ENCODE measurements at regions not wholly inside any gene's neighbourhood (a gene's known extent, or its start where the extent isn't known, plus 50 kb on each side); places are given as distances from the start of the nearest gene placed in this dataset.
"Not testable (repeated sequence)": the region's sequence is repeated elsewhere in the genome, so short reads cannot be mapped to it uniquely, and the experiment has no call there.

DNA sequence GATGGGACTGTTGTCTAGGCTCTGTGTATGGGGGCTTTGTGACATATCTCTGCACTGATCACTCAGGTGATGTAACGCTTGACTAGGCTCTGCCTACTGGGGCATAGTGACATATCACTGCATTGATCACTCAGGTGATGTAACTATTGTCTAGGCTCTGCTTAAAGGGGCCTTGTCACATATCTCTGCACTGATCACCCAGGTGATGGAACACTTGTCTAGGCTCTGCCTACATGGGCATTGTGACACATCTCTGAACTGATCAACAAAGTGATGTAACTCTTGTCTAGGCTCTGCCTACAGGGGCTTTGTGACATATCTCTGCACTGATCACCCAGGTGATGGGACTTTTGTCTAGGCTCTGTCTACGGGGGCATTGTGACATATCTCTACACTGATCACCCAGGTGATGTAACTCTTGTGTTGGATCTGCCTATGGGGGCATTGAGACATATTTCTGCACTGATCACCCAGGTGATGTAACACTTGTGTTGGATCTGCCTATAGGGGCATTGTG lies 51.4 kb upstream of the USP14 start:
- not testable (repeated sequence) for TF ChIP-seq CTCF (IDR thresholded peaks at IDR 0.05 in 4 of 5, conservative IDR thresholded peaks at IDR 0.05 in 1 of 5); POLR2A (IDR thresholded peaks at IDR 0.05)

Data from gastrocnemius medialis (tissue), 4 donors.